GM13977 (cell line): ENCODE measurements at regions not wholly inside any gene's neighbourhood (a gene's known extent, or its start where the extent isn't known, plus 50 kb on each side); places are given as distances from the start of the nearest gene placed in this dataset.

ENCODE experiments used
- DNase-seq: peaks from one replicate; pipeline ENCODE4 v3.0.0; 2012; ENCODE audit warnings: low spot score
- CTCF ChIP-seq: IDR thresholded peaks from 2 replicates; pipeline ENCODE4 v1.5.1; 2012; ENCODE audit warnings: mild to moderate bottlenecking, control low read depth; ENCODE audit not compliant: insufficient read depth; ENCODE audit errors: extremely low read depth, missing control alignments
- in situ Hi-C: fragments of 300-500 bp; cut with MboI; formaldehyde crosslinking; loops from one replicate; pipeline ENCODE4 v1.12.0; 2022; ENCODE audit warnings: low sequenced_read_pairs, low pct_unique_long_range_greater_than_20kb, mixed read lengths, inconsistent platforms; ENCODE audit not compliant: unreplicated experiment

- no peak for DNase-seq
- TF ChIP-seq CTCF: no peak
- in situ Hi-C loops: no loop called here
Measured at GRCh38 chr12:19794116-19794515, 354.8 kb downstream of the AEBP2 start.

DNA sequence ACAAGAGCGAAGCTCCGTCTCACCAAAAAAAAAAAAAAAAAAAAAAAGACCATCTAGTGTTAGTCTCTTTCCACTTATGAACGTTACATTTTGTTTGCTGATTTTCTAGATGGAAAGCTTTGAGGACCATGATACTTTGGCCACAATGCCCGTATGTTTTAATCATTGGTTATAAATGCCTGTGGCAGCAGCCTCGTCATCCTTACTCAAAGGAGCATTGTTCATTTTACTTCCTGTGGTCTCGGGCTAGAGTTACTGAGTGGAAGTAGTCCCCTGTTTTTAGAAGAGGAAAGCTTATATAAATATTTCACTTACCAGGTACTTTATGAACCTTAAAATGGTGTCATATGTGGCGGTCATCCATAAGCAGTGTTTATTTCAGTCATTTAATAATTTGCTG is 359.9 kb downstream of the AEBP2 start:
- in situ Hi-C loops: no loop called here
- DNase-seq: no peak
- no peak for TF ChIP-seq CTCF

- no peak for DNase-seq
- in situ Hi-C loops: no loop called here
- TF ChIP-seq CTCF: no peak
Measured at GRCh38 chr12:19799895-19800602, 360.8 kb downstream of the AEBP2 start.

GRCh38 chr12:19800884-19801283 is 361.6 kb downstream of the AEBP2 start:
- TF ChIP-seq CTCF: no peak
- peak; percentile 49 for DNase-seq
- in situ Hi-C loops: no loop called here

GRCh38 chr12:19801941-19802340 is 362.6 kb downstream of the AEBP2 start:
- TF ChIP-seq CTCF: no peak
- in situ Hi-C loops: no loop called here
- no peak for DNase-seq

DNA sequence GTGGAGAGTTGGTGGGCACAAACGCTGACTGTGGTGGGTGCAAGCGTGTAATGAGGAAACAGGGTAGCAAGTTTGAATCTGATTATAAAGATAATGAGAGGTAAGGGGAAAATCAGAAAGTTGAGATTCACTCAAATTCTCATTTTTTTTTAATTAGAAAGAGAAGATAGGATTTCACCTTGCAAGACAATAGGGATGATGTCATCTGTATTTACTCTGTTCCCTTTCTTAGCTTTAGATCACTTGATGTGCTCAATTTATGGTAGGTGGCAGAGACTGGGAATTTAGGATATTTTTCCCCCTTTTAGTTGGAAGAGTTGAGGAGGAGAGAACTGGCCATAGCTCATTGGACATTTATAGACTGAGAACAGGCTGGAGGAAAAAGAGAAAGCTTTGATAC is 363.6 kb downstream of the AEBP2 start:
- TF ChIP-seq CTCF: no peak
- in situ Hi-C loops: no loop called here
- no peak for DNase-seq

DNA sequence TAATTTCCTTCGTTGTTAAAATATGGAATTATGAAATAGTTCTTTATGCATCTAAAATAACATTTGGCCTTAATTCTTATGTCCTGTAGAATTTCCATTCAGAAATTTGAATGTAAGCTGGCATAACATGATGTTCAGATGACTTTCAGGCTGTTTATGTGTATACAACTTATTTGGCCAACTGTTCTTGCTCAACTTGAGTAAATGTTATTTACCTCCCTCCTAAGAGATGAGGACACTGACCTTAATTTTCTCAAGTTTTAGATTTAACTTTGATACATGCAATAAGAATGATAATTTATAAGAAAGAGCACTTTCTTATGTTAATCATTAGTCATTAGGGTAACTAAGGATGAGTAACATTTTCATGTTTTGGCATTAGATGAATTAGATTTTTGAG is 365.4 kb downstream of the AEBP2 start:
- in situ Hi-C loops: no loop called here
- TF ChIP-seq CTCF: no peak

More for the DNA sequence above, 365.4 kb downstream of the AEBP2 start:
- no peak for DNase-seq
